GM03348 (cell line): ENCODE measurements at regions not wholly inside any gene's neighbourhood (a gene's known extent, or its start where the extent isn't known, plus 50 kb on each side); places are given as distances from the start of the nearest gene placed in this dataset.
"Not testable (repeated sequence)": the region's sequence is repeated elsewhere in the genome, so short reads cannot be mapped to it uniquely, and the experiment has no call there.

Source experiments
- DNase-seq: peaks from one replicate; pipeline ENCODE4 v3.0.0; 2012; ENCODE audit warnings: low spot score

GRCh38 chr6:9307187-9307586 is 871.8 kb upstream of the SLC35B3 start:
- DNase-seq = no peak

GRCh38 chr6:9295644-9296043 is 860.3 kb upstream of the SLC35B3 start:
- no peak for DNase-seq

GRCh38 chr6:9292975-9293374 is 857.6 kb upstream of the SLC35B3 start:
- DNase-seq = no peak

- not testable (repeated sequence) for DNase-seq
Observed at GRCh38 chr6:9290342-9290741, 855.0 kb upstream of the SLC35B3 start.

- no peak for DNase-seq
Observed at GRCh38 chr6:9272671-9273070, 837.3 kb upstream of the SLC35B3 start.

GRCh38 chr6:9266741-9267140 is 831.4 kb upstream of the SLC35B3 start:
- no peak for DNase-seq

- DNase-seq = no peak
Observed at GRCh38 chr6:9257215-9257614, 821.9 kb upstream of the SLC35B3 start.

GRCh38 chr6:9254251-9254650 is 818.9 kb upstream of the SLC35B3 start:
- DNase-seq = no peak

GRCh38 chr6:9252799-9253198 is 817.5 kb upstream of the SLC35B3 start:
- no peak for DNase-seq

- peak; percentile 21 for DNase-seq
Observed at GRCh38 chr6:9250852-9251251, 815.5 kb upstream of the SLC35B3 start.

GRCh38 chr6:9248133-9248532 is 812.8 kb upstream of the SLC35B3 start:
- no peak for DNase-seq

- DNase-seq = no peak
Observed at GRCh38 chr6:9240861-9241260, 805.5 kb upstream of the SLC35B3 start.

- DNase-seq = no peak
Observed at GRCh38 chr6:9236443-9236842, 801.1 kb upstream of the SLC35B3 start.

GRCh38 chr6:9233686-9234085 is 798.3 kb upstream of the SLC35B3 start:
- no peak for DNase-seq

GRCh38 chr6:9233226-9233625 is 797.9 kb upstream of the SLC35B3 start:
- DNase-seq = no peak

GRCh38 chr6:9225441-9225871 is 790.1 kb upstream of the SLC35B3 start:
- peak; percentile 44 for DNase-seq

GRCh38 chr6:9224539-9224938 is 789.2 kb upstream of the SLC35B3 start:
- no peak for DNase-seq

GRCh38 chr6:9213717-9214116 is 778.4 kb upstream of the SLC35B3 start:
- DNase-seq = not testable (repeated sequence)

- DNase-seq = no peak
Observed at GRCh38 chr6:9208966-9209365, 773.6 kb upstream of the SLC35B3 start.

GRCh38 chr6:9205645-9206044 is 770.3 kb upstream of the SLC35B3 start:
- no peak for DNase-seq

GRCh38 chr6:9204171-9204570 is 768.8 kb upstream of the SLC35B3 start:
- no peak for DNase-seq

- no peak for DNase-seq
Observed at GRCh38 chr6:9200712-9201111, 765.4 kb upstream of the SLC35B3 start.

- no peak for DNase-seq
Observed at GRCh38 chr6:9197726-9198125, 762.4 kb upstream of the SLC35B3 start.

GRCh38 chr6:9195322-9195721 is 760.0 kb upstream of the SLC35B3 start:
- DNase-seq = no peak

- DNase-seq = no peak
Observed at GRCh38 chr6:9192405-9192909, 757.1 kb upstream of the SLC35B3 start.
